DOHH2 (cell line): ENCODE measurements at regions not wholly inside any gene's neighbourhood (a gene's known extent, or its start where the extent isn't known, plus 50 kb on each side); places are given as distances from the start of the nearest gene placed in this dataset.

Experiments
- CTCF ChIP-seq: fragments of 200-600 bp; sonication (generic); IDR thresholded peaks from one replicate; pipeline ENCODE4 v1.5.1; 2014; ENCODE audit warnings: antibody characterized with exemption, mild to moderate bottlenecking, low read depth, low read length; ENCODE audit not compliant: poor library complexity, severe bottlenecking
- EZH2phosphoT487 ChIP-seq: fragments of 200-600 bp; sonication (generic); IDR thresholded peaks from 2 replicates; pipeline ENCODE4 v1.6.1; 2017; ENCODE audit warnings: borderline replicate concordance, mild to moderate bottlenecking, antibody characterized with exemption, low read length, moderate library complexity, mixed read lengths

GRCh38 chr22:22099194-22099486 is 116.6 kb upstream of the TOP3B start:
- no peak for TF ChIP-seq CTCF
- TF ChIP-seq EZH2phosphoT487, result no peak
